GM12873 (cell line): ENCODE measurements at regions not wholly inside any gene's neighbourhood (a gene's known extent, or its start where the extent isn't known, plus 50 kb on each side); places are given as distances from the start of the nearest gene placed in this dataset.

Experiments used
- CTCF ChIP-seq: IDR thresholded peaks from 2 replicates; pipeline ENCODE4 v1.5.1; 2012; ENCODE audit warnings: low read depth, mild to moderate bottlenecking, moderate library complexity, low read length, control low read depth; ENCODE audit not compliant: insufficient read depth; ENCODE audit errors: missing control alignments

DNA sequence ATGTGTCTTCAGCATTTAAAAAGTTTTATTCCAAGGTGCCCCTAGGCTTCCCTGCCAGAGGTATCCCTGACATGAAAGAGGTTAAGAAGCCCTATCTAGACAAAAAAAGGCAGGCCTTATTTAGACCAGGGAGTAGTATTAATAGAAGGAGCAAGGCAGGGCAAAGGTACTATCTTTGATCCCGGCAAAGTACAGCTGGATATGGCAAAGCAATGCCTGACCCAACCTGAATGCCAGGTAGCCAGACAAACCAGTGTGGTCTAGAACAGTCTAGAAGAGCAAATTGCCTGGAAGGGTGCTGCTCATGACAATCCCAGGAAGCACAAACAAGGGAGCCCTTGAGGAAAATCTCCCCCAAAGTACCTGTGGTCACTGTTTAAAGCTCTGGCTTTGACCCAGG, 62.6 kb upstream of the SYT13 start:
- no peak for TF ChIP-seq CTCF

GRCh38 chr11:45347348-45348082, 61.4 kb upstream of the SYT13 start:
- no peak for TF ChIP-seq CTCF

- no peak for TF ChIP-seq CTCF
Observed at GRCh38 chr11:45345491-45345890, 59.4 kb upstream of the SYT13 start.

DNA sequence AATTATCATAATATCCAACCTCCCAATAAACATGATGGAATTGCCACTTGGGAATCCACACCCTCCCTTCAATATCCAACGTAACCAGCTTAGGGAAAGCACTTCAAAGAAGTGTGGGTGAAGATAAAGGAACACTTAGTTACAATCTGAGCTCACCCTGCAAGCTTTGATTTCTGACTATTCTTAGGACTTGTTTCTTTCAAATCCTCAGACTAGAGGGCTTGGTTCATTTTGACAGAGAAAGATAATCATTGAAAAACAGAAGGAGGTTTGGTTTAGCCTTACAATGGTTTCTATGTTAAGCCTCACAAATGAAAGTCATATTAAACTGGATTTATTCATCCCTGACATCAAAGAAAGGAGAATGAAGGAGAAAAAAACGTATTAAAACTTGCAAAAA, 57.9 kb upstream of the SYT13 start:
- no peak for TF ChIP-seq CTCF

DNA sequence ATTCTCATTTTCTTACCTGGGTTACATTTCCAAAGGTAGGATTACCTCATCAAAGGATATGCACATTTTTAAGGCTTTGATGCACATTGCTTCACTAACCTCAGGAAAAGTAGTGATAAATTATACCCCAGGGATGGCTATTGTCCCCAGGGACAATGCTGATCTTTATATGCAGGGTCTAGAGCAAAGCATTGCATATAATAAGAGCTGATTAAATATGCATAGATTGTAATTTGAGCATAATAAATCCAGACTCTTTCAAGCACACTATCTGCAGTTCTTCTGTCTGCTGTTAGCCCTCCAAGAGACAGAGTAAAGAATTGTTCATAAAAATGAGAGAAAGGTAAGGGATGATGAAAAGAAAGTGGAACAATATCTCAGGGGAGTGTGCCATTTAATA, 57.3 kb upstream of the SYT13 start:
- no peak for TF ChIP-seq CTCF

GRCh38 chr11:45341372-45341771, 55.2 kb upstream of the SYT13 start:
- no peak for TF ChIP-seq CTCF

GRCh38 chr11:45339729-45340519, 53.8 kb upstream of the SYT13 start:
- peak; percentile 91 for TF ChIP-seq CTCF
